GDM1 (cell line): ENCODE measurements at regions not wholly inside any gene's neighbourhood (a gene's known extent, or its start where the extent isn't known, plus 50 kb on each side); places are given as distances from the start of the nearest gene placed in this dataset.
"Not testable (repeated sequence)": the region's sequence is repeated elsewhere in the genome, so short reads cannot be mapped to it uniquely, and the experiment has no call there.

Source experiments
- DNase-seq: peaks from one replicate; lab custom pipeline; 2025; lab: John Stamatoyannopoulos, UW

DNA sequence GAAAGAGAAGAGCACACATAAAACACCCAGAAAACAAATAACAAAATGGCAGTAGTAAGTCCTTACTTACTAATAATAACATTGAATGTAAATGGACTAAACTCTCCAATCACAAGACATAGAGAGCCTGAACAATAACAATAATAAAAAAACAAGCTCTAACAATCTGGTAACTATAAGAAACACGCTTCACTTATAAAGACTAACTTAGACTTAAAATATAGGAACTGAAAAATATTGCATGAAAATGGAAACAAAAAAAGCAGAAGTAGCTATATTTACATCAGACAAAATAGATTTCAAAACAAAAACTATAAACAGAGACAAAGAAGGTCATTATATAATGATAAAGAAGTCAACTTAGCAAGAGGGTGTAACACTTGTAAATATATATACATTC, 83.1 kb upstream of the LYPLAL1 start:
- no peak for DNase-seq

GRCh38 chr1:219092206-219092605, 81.5 kb upstream of the LYPLAL1 start:
- no peak for DNase-seq

GRCh38 chr1:219099307-219099706, 74.4 kb upstream of the LYPLAL1 start:
- DNase-seq = no peak

DNA sequence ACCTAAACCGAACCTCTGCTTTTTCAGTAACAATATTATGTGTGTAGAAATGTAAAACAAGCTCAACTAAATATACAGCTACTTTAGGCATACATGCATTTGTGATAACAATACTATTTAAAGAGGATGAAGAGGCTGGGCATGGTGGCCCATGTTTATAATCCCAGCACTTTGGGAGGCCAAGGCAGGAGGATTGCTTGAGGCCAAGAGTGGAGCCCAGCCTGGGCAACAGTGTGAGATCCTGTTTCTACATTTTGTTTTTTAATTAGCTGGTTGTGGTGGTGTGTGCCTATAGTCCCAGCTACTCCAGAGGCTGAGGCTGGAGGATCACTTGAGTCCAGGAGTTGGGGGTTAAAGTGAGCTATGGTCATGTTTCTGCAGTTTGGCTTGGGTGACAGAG, 73.6 kb upstream of the LYPLAL1 start:
- no peak for DNase-seq

DNA sequence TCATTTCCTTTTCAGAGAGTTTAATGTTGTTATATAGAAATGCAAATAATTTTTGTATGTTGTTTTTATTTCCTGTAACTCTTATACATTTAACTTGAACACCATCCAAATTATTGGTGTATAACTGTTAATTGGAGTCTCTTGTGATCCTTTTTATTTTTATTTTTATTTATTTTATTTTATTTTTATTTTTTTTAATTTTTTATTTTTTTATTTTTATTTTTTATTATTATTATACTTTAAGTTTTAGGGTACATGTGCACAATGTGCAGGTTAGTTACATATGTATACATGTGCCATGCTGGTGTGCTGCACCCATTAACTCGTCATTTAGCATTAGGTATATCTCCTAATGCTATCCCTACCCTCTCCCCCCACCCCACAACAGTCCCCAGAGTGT, 71.2 kb upstream of the LYPLAL1 start:
- not testable (repeated sequence) for DNase-seq

DNA sequence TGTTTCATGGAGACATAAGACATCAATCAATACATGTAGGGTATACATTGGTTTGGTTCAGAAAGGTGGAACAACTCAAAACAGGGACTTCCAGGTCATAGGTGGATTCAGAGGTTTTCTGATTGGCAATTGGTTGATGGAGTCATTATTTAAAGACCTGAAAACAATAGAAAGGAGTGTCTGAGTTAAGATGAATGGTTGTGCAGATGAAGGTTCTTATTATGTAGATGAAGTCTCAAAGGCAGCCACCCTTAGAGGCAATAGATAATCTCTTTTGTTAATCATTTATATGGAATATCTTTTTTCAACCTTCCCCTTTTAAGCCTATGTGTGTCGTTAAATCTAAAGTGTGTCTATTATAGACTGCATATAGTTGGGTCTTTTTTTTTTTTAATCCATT, 67.8 kb upstream of the LYPLAL1 start:
- no peak for DNase-seq

GRCh38 chr1:219109424-219110018, 64.2 kb upstream of the LYPLAL1 start:
- DNase-seq = no peak

GRCh38 chr1:219113261-219113660, 60.4 kb upstream of the LYPLAL1 start:
- DNase-seq = no peak

GRCh38 chr1:219114014-219114413, 59.7 kb upstream of the LYPLAL1 start:
- no peak for DNase-seq

DNA sequence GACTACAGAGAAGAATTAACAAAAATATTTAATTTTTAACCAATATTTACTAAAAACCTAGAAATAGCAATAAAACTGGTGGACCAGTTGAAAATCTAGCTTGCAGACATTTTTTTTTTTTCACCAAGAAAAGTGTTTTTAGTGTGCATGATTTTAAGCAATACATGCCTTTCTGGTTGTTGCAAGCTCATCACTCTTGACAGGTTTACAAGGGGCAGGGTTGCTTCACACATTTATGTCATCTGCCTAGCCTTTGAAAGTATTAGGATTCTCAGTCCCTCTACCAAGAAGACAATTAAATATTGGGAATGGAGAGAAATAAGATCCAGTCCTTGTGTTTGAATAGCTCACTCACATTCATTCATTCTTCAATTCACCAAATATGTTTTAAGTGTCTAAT, 53.8 kb upstream of the LYPLAL1 start:
- no peak for DNase-seq

GRCh38 chr1:219120624-219121544, 52.8 kb upstream of the LYPLAL1 start:
- DNase-seq = no peak

GRCh38 chr1:219121679-219122078, 52.0 kb upstream of the LYPLAL1 start:
- DNase-seq = no peak

GRCh38 chr1:219123036-219123435, 50.6 kb upstream of the LYPLAL1 start:
- DNase-seq = no peak
